ENCODE measurements at regions not wholly inside any gene's neighbourhood (a gene's known extent, or its start where the extent isn't known, plus 50 kb on each side); places are given as distances from the start of the nearest gene placed in this dataset.

- Mint-ChIP-seq H3K4me3 (ENCODE audit: unreplicated experiment) (no peak overlapping the region), H3K27ac (ENCODE audit: unreplicated experiment) (no peak overlapping the region), H3K9me3 (ENCODE audit: unreplicated experiment) (peaks cover 4% of the 10 kb centered on the region), H3K36me3 (ENCODE audit: unreplicated experiment) (no peaks in the 10 kb centered on the region), H3K4me1 (ENCODE audit: unreplicated experiment) (peaks cover 11% of the 10 kb centered on the region), H3K27me3 (ENCODE audit: unreplicated experiment) (peaks cover 34% of the 10 kb centered on the region)
- no peak for DNase-seq (ENCODE audit: extremely low spot score, unreplicated experiment)
- no peak for TF ChIP-seq CTCF (IDR thresholded peaks at IDR 0.05)
These were observed 214.1 kb downstream of the SHQ1 start for GRCh38 chr3:72634128-72634527.

GRCh38 chr3:72633534-72633933 lies 214.7 kb downstream of the SHQ1 start:
- peaks cover 34% of the 10 kb centered on the region for H3K27me3 Mint-ChIP-seq (ENCODE audit: unreplicated experiment)
- peaks cover 10% of the 10 kb centered on the region for H3K4me1 Mint-ChIP-seq (ENCODE audit: unreplicated experiment)
- no peak for DNase-seq (ENCODE audit: extremely low spot score, unreplicated experiment)
- H3K4me3 Mint-ChIP-seq (ENCODE audit: unreplicated experiment): no peak overlapping the region
- peaks cover 4% of the 10 kb centered on the region for H3K9me3 Mint-ChIP-seq (ENCODE audit: unreplicated experiment)
- no peaks in the 10 kb centered on the region for H3K36me3 Mint-ChIP-seq (ENCODE audit: unreplicated experiment)
- TF ChIP-seq CTCF (IDR thresholded peaks at IDR 0.05): no peak
- H3K27ac Mint-ChIP-seq (ENCODE audit: unreplicated experiment): no peak overlapping the region

GRCh38 chr3:72633121-72633520 lies 215.1 kb downstream of the SHQ1 start:
- no peak for TF ChIP-seq CTCF (IDR thresholded peaks at IDR 0.05)
- peaks cover 6% of the 10 kb centered on the region for H3K4me1 Mint-ChIP-seq (ENCODE audit: unreplicated experiment)
- peaks cover 4% of the 10 kb centered on the region for H3K9me3 Mint-ChIP-seq (ENCODE audit: unreplicated experiment)
- peaks cover 34% of the 10 kb centered on the region for H3K27me3 Mint-ChIP-seq (ENCODE audit: unreplicated experiment)
- H3K27ac Mint-ChIP-seq (ENCODE audit: unreplicated experiment): no peak overlapping the region
- DNase-seq (ENCODE audit: extremely low spot score, unreplicated experiment): no peak
- no peak overlapping the region for H3K4me3 Mint-ChIP-seq (ENCODE audit: unreplicated experiment)
- no peaks in the 10 kb centered on the region for H3K36me3 Mint-ChIP-seq (ENCODE audit: unreplicated experiment)

- TF ChIP-seq CTCF (IDR thresholded peaks at IDR 0.05): no peak
- Mint-ChIP-seq H3K4me3 (ENCODE audit: unreplicated experiment) (no peak overlapping the region), H3K4me1 (ENCODE audit: unreplicated experiment) (peaks cover 6% of the 10 kb centered on the region), H3K9me3 (ENCODE audit: unreplicated experiment) (peaks cover 4% of the 10 kb centered on the region), H3K27me3 (ENCODE audit: unreplicated experiment) (peaks cover 29% of the 10 kb centered on the region), H3K27ac (ENCODE audit: unreplicated experiment) (no peak overlapping the region), H3K36me3 (ENCODE audit: unreplicated experiment) (no peaks in the 10 kb centered on the region)
- no peak for DNase-seq (ENCODE audit: extremely low spot score, unreplicated experiment)
These were observed 216.1 kb downstream of the SHQ1 start for GRCh38 chr3:72632129-72632528.

GRCh38 chr3:72630969-72631344 lies 217.3 kb downstream of the SHQ1 start:
- peaks cover 25% of the 10 kb centered on the region for H3K27me3 Mint-ChIP-seq (ENCODE audit: unreplicated experiment)
- no peak for DNase-seq (ENCODE audit: extremely low spot score, unreplicated experiment)
- no peak overlapping the region for H3K4me3 Mint-ChIP-seq (ENCODE audit: unreplicated experiment)
- H3K4me1 Mint-ChIP-seq (ENCODE audit: unreplicated experiment): peaks cover 6% of the 10 kb centered on the region
- H3K9me3 Mint-ChIP-seq (ENCODE audit: unreplicated experiment): peaks cover 4% of the 10 kb centered on the region
- H3K27ac Mint-ChIP-seq (ENCODE audit: unreplicated experiment): no peak overlapping the region
- no peak for TF ChIP-seq CTCF (IDR thresholded peaks at IDR 0.05)
- H3K36me3 Mint-ChIP-seq (ENCODE audit: unreplicated experiment): no peaks in the 10 kb centered on the region

Data from osteocyte (in vitro differentiated cells).